Keratinocyte (primary cell): ENCODE measurements at regions not wholly inside any gene's neighbourhood (a gene's known extent, or its start where the extent isn't known, plus 50 kb on each side); places are given as distances from the start of the nearest gene placed in this dataset.

ENCODE experiments used
- DNase-seq: peaks from one replicate; pipeline ENCODE4 v3.0.0-alpha.2; 2011; ENCODE audit warnings: low read depth, missing footprints, low spot score
- FAIRE-seq: peaks from 2 replicates; lab custom pipeline; 2011; peaks lifted over from hg19 to GRCh38; lab: Jason Lieb, UNC
- H2AFZ ChIP-seq: 2 replicates; pipeline ENCODE4 v1.6.0; 2012; ENCODE audit warnings: low read length, control low read depth, inconsistent platforms; ENCODE audit not compliant: control insufficient read depth
- H3K27ac ChIP-seq: 2 replicates; pipeline ENCODE4 v1.5.1; 2011; ENCODE audit warnings: low read length; ENCODE audit not compliant: control insufficient read depth, insufficient read depth
- H3K27me3 ChIP-seq: 3 replicates; pipeline ENCODE4 v1.6.0; 2011; ENCODE audit warnings: low read length; ENCODE audit not compliant: control insufficient read depth, insufficient read depth; ENCODE audit errors: extremely low read depth
- H3K36me3 ChIP-seq, 2 experiments: 2 replicates in 1 of 2; 3 replicates in 1 of 2; pipeline ENCODE4 v1.5.1; 2011; ENCODE audit warnings: low read length in 2 of 2, mild to moderate bottlenecking in 1 of 2; ENCODE audit not compliant: control insufficient read depth in 2 of 2, insufficient read depth in 2 of 2; ENCODE audit errors: extremely low read depth in 1 of 2
- H3K4me1 ChIP-seq: 3 replicates; pipeline ENCODE4 v1.5.1; 2011; ENCODE audit warnings: low read length; ENCODE audit not compliant: control insufficient read depth, insufficient read depth; ENCODE audit errors: extremely low read depth
- H3K4me2 ChIP-seq: 3 replicates; pipeline ENCODE4 v1.6.0; 2011; ENCODE audit warnings: low read depth, low read length; ENCODE audit not compliant: control insufficient read depth, insufficient read depth; ENCODE audit errors: extremely low read depth
- H3K4me3 ChIP-seq, 3 experiments: fragments of 200-600 bp in 1 of 3; sonication (generic) in 1 of 3; 2 replicates in 2 of 3; 3 replicates in 1 of 3; pipeline ENCODE4 v1.5.1; 2011 to 2016; ENCODE audit warnings: low read length in 3 of 3, mild to moderate bottlenecking in 3 of 3, control low read depth in 2 of 3, inconsistent platforms in 1 of 3, low read depth in 1 of 3, mixed read lengths in 1 of 3, mixed run types in 1 of 3, moderate library complexity in 1 of 3; ENCODE audit not compliant: control insufficient read depth in 2 of 3, insufficient read depth in 2 of 3; ENCODE audit errors: extremely low read depth in 1 of 3
- H3K79me2 ChIP-seq: 2 replicates; pipeline ENCODE4 v1.6.0; 2012; ENCODE audit warnings: low read length; ENCODE audit not compliant: control insufficient read depth, insufficient read depth
- H3K9ac ChIP-seq: 3 replicates; pipeline ENCODE4 v1.6.0; 2011; ENCODE audit warnings: low read length; ENCODE audit not compliant: control insufficient read depth, insufficient read depth; ENCODE audit errors: extremely low read depth
- H3K9me1 ChIP-seq: 3 replicates; pipeline ENCODE4 v1.6.0; 2011; ENCODE audit warnings: low read length; ENCODE audit not compliant: control insufficient read depth, insufficient read depth; ENCODE audit errors: extremely low read depth
- H3K9me3 ChIP-seq: 2 replicates; pipeline ENCODE4 v1.5.1; 2012; ENCODE audit warnings: low read depth, low read length; ENCODE audit not compliant: control insufficient read depth
- H4K20me1 ChIP-seq: 3 replicates; pipeline ENCODE4 v1.6.0; 2011; ENCODE audit warnings: low read length; ENCODE audit not compliant: control insufficient read depth, insufficient read depth; ENCODE audit errors: extremely low read depth
- EZH2 ChIP-seq: IDR thresholded peaks from one replicate; pipeline ENCODE4 v1.6.1; 2012; ENCODE audit warnings: inconsistent platforms, mild to moderate bottlenecking, low read length, moderate library complexity
- dilution Hi-C: fragments of 300-500 bp; cut with MboI; formaldehyde crosslinking; loops from one replicate; pipeline ENCODE4 v1.7.0; 2020; ENCODE audit warnings: low sequenced_read_pairs; ENCODE audit not compliant: extremely low pct_ligation_motif_present
- TF ChIP-seq, protein P1 (sequence below), 3 experiments: IDR thresholded peaks in 1 of 3; conservative IDR thresholded peaks in 1 of 3; optimal IDR thresholded peaks in 1 of 3; 2 replicates in 2 of 3; 3 replicates in 1 of 3; pipeline versions ENCODE3 to v1.5.1; 2011; ENCODE audit warnings: low read length in 3 of 3, mild to moderate bottlenecking in 3 of 3, moderate library complexity in 2 of 3, control low read depth in 1 of 3, inconsistent platforms in 1 of 3; ENCODE audit not compliant: insufficient read depth in 2 of 3; ENCODE audit errors: extremely low read depth in 1 of 3

DNA sequence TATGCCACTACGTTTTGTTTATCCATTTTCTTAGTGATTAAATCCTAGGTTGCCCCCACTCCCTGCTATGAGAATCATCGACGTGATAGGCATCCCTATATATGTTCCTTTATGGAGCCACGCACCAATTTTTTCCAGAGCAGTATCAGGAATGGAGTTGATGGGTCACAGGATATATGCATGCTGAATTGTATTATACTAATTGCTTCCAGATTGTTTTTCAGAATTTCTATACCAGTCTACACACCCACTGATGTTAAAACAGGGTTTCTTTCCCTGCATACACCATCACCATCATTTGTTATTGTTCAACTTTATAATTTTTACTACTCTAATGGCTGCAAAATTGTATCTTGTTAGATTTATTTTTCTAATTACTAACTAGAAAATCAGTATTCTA, 100.1 kb upstream of the MRPS22 start:
- Histone ChIP-seq H3K36me3 (no peaks in the 10 kb centered on the region), H4K20me1 (no peaks in the 10 kb centered on the region), H3K9me1 (no peaks in the 10 kb centered on the region), H3K4me3 (no peak overlapping the region), H3K4me1 (no peaks in the 10 kb centered on the region), H3K27me3 (no peaks in the 10 kb centered on the region), H3K79me2 (no peaks in the 10 kb centered on the region), H2AFZ (no peak overlapping the region), H3K27ac (no peak overlapping the region), H3K9me3 (no peaks in the 10 kb centered on the region), H3K9ac (no peak overlapping the region), H3K4me2 (no peak overlapping the region)
- FAIRE-seq: no peak
- dilution Hi-C loops: no loop called here
- no peak for DNase-seq
- TF ChIP-seq, protein P1, sequence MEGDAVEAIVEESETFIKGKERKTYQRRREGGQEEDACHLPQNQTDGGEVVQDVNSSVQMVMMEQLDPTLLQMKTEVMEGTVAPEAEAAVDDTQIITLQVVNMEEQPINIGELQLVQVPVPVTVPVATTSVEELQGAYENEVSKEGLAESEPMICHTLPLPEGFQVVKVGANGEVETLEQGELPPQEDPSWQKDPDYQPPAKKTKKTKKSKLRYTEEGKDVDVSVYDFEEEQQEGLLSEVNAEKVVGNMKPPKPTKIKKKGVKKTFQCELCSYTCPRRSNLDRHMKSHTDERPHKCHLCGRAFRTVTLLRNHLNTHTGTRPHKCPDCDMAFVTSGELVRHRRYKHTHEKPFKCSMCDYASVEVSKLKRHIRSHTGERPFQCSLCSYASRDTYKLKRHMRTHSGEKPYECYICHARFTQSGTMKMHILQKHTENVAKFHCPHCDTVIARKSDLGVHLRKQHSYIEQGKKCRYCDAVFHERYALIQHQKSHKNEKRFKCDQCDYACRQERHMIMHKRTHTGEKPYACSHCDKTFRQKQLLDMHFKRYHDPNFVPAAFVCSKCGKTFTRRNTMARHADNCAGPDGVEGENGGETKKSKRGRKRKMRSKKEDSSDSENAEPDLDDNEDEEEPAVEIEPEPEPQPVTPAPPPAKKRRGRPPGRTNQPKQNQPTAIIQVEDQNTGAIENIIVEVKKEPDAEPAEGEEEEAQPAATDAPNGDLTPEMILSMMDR (optimal IDR thresholded peaks at IDR 0.05 in 1 of 3, IDR thresholded peaks at IDR 0.05 in 1 of 3, conservative IDR thresholded peaks at IDR 0.05 in 1 of 3; ENCODE audit: extremely low read depth in 1 of 3, insufficient read depth in 2 of 3, low read length in 3 of 3): no peak
- no peak for TF ChIP-seq EZH2

DNA sequence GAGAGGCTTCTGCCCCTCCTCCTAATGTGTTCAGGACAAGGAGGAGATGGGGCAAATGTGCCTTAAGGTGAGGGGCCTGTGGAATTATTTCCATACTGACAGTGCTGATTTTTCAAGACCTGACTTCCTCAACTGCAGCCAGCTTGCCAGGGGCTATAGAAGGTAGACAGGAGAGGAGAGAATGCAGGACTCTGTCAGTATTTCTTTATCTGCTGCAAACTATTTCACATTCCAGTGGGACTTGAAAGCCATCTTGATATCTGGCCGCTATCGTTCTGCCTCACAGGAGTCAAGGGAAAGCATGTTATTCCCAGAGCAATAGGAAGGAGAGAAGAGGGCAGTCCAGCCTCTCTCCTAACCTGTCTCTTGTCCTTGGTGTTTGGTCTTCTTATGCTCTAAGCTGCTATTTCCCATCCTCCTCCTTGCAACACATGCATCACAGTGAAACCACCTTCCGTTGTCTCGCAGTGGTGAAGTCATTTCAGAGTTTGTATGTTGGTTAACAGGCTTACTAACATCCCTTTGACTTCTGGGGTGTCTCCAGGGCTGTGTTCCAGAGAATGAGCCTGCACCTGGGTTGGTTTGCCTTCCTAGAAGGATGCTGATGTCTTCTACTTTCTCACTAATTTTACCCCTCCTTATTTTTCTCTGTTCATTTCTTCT, 95.1 kb upstream of the MRPS22 start:
- Histone ChIP-seq H3K9ac (no peak overlapping the region), H3K9me3 (no peaks in the 10 kb centered on the region), H2AFZ (no peak overlapping the region), H3K27ac (no peak overlapping the region), H3K27me3 (peaks cover 7% of the 10 kb centered on the region), H3K4me1 (no peaks in the 10 kb centered on the region), H3K4me2 (no peak overlapping the region), H3K9me1 (no peaks in the 10 kb centered on the region), H3K36me3 (no peaks in the 10 kb centered on the region), H3K4me3 (no peak overlapping the region), H3K79me2 (no peaks in the 10 kb centered on the region), H4K20me1 (no peaks in the 10 kb centered on the region)
- TF ChIP-seq, protein P1 (optimal IDR thresholded peaks at IDR 0.05 in 1 of 3, IDR thresholded peaks at IDR 0.05 in 1 of 3, conservative IDR thresholded peaks at IDR 0.05 in 1 of 3; ENCODE audit: extremely low read depth in 1 of 3, insufficient read depth in 2 of 3, low read length in 3 of 3): no peak
- no peak for TF ChIP-seq EZH2
- dilution Hi-C loops: no loop called here
- DNase-seq (no peak), FAIRE-seq (no peak)
